GM21390 (cell line): ENCODE measurements at regions not wholly inside any gene's neighbourhood (a gene's known extent, or its start where the extent isn't known, plus 50 kb on each side); places are given as distances from the start of the nearest gene placed in this dataset.
"Not testable (repeated sequence)": the region's sequence is repeated elsewhere in the genome, so short reads cannot be mapped to it uniquely, and the experiment has no call there.

Experiments
- ATAC-seq: cut with Tn5 transposase; IDR thresholded peaks from one replicate; pipeline ENCODE4 v1.9.1; 2021; ENCODE audit not compliant: unreplicated experiment

- ATAC-seq = no peak
These were observed 52.7 kb upstream of the CRIM1 start for GRCh38 chr2:36302911-36303310.

DNA sequence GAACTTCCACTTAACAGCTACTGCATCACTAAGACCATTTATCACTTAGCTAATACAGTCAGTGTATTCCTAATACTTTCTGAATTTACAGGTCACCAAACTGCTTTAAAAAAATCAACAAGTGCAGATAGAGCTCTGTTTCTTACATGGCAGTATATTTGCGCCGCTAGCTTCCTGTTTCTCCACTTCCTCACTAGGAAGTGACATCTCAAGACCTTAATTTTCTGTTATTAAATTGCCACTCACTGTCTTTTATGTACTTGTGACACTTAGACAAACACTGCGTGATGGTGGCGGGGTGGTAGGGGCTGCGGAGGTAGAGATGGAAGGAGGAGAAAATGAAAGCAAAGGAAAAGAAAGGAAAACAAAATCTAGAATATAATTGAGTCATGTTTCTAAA, 53.7 kb upstream of the CRIM1 start:
- ATAC-seq = no peak

DNA sequence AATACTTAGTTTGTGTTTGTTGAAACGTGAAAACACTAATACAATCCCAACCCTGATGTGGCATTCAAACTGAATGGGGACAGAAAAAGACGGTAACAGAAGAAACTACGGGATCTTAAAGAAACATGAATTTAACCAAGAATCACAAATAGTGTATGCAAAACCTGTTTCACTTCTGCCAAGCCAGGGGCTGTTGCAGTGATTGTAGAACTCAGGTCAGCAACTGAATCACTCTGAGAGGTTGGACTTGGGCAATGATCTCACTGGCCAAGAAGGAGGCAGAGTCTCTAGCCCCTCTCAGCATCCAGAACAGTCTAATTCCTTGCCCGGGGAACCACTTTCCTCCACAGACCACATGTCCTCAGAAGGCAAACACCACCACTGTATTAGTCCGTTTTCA, 54.9 kb upstream of the CRIM1 start:
- ATAC-seq = peak; percentile 69

DNA sequence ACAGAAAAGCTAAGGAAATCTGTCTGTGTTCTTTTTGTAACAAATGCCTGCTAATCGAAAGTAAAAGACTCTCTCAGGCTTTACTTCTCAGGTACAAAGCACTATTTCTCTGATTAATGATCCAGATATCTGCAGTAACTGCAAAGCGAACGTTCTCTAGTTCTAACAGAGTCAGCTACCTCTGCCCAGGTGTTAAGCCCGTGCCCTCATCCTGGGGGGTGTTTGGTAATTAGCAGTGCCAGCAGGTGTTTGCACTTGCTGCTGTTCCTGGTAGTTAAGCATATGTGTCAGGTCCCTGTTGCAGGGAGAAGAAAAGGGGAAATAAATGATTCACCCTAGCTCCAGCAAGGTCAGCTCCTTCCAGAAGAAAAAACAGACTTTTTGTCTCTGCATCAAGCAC, 58.8 kb upstream of the CRIM1 start:
- ATAC-seq = no peak

- ATAC-seq = no peak
These were observed 61.3 kb upstream of the CRIM1 start for GRCh38 chr2:36294316-36294721.

DNA sequence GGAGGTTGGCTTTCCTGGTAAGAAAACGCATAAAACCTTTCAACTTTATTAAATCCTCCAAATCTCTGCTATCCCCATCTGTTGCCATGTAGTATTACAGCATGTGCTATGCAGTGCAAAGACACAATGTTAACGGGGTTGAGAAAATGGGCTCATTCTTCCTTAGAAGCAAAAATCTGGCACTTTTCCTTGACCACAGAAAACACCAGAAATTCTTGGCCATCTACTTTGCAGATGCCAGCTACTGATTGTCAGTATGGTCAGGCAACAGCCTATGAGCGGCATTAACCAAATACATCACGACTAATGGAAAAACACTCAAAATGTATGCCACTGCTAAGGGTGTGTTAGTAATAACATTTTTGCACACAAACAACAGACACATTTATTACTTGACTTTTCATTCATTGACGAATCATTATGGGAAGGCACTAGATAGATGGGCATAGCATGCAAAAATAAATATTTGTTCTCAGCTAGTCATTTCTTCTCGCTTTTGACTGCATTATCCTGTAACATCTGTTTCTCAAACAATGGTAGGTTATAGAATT, 65.2 kb upstream of the CRIM1 start:
- no peak for ATAC-seq

GRCh38 chr2:36289731-36290130, 65.8 kb upstream of the CRIM1 start:
- no peak for ATAC-seq

DNA sequence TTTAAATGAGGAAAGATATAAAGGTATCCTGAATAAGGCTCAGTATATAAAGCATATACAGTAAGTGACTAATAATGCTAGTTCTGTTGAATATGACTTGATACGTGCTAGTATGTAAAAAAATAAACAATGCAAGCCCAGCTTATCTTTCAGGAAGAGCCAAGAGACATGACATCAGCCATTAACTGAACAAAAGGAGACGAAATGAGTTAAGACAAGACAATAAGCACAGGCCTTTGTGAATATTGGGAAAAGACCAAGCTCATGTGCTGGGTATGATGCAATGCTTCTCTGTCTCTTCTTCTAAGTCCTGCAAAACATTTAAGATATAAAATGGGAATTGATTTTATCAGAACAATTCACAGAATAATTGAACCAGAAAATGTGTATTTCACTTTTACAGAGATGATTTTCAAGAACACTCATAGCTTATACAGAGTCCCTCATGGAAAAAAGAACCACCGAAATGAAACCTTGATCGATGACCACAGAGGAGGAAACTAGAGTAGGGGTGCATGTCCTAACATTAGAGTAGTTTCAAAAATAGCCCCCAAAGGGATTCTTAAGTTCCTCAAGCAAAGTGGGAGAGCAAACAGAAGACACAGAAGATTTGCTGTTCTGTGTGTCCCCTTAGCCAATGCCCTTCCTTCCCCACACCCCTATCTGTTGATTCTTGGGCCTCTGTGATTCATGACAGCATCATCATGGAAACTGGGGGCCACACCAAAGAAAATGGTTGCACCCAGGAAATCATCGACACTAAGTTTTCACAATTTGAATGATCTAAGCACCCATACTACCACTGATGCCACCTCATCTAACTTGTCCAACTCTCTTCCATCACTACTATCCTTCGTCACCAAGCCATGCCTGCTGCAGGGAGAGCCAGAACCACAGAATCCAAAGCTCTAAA, 68.0 kb upstream of the CRIM1 start:
- no peak for ATAC-seq

- not testable (repeated sequence) for ATAC-seq
These were observed 76.1 kb upstream of the CRIM1 start for GRCh38 chr2:36279506-36279905.

DNA sequence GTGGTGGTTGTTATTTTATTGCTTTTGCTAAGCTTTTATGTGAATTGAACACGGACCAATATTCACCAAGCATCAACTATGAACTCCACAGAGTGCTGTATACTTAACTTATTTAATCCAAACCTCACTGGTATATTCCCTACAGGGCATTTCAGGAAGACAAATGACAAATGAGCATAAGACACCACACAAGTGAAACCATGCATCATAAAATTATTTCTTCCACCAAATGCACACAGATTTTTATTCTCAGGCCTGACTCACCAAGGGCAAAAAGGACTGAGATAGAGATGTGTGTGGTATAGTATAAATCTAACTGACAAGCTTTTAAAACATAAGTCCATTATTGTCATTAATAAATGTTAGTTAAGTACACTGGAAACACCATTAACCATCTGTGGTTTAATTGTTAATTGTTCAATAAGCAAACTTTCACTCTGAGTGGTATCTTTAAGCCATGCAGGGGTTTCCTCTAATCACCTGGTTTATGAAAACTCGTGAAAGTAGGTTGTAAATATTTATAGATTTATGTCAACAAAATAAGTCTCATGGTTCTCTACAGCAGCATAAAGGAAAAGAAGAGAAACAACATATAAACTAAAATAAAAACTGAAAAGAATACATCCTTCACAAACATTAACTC, 77.6 kb upstream of the CRIM1 start:
- ATAC-seq = no peak

DNA sequence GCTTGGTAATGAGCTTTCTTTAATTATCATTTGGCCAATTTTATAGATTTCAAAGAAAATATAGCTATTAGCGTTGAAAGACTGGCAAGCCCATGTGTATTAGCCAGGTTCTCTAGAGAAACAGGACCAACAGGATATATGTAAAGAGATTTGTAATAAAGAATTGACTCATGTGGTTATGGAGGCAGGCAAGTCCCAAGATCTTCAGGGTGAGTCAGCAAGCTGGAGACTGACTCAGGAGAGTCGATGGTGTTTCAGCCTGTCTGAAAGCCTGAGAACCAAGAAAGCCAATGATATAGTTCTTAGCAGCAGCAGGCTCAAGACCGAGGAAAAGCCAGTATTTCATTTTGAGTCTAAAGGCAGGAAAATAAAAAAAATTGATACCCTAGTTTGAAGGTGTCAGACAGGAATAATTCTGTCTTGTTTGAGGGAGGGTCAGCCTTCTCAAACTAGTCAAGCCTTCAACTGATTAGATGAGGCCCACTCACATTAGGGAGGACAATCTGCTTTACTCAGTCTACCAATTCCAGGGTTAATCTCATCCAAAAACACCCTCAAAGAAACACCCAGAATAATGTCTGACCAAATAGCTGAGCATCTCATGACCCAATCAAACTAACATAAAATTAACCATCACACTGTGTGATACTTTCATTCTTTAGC, 78.3 kb upstream of the CRIM1 start:
- peak; percentile 46 for ATAC-seq

DNA sequence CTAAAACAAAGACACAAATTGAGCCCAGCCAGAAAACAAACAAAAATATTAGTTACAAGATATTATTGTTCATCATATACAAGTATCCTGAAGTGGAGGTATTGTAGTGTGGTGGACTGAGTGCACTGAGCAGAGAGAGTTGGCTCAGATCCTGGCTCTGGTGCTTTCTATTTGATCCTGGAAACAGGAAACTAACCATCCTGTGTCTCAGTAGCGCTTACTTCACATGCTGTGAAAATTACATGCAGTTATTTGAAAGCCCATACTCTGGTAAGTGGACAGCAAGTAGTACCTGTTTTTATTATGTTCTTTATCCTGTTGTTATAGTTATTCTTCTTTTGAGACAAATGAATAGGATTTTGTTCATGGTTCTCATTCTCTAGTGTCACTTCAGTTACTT, 84.3 kb upstream of the CRIM1 start:
- ATAC-seq = no peak

- ATAC-seq = no peak
These were observed 84.8 kb upstream of the CRIM1 start for GRCh38 chr2:36270758-36271157.

GRCh38 chr2:36267194-36267593, 88.4 kb upstream of the CRIM1 start:
- ATAC-seq = no peak

DNA sequence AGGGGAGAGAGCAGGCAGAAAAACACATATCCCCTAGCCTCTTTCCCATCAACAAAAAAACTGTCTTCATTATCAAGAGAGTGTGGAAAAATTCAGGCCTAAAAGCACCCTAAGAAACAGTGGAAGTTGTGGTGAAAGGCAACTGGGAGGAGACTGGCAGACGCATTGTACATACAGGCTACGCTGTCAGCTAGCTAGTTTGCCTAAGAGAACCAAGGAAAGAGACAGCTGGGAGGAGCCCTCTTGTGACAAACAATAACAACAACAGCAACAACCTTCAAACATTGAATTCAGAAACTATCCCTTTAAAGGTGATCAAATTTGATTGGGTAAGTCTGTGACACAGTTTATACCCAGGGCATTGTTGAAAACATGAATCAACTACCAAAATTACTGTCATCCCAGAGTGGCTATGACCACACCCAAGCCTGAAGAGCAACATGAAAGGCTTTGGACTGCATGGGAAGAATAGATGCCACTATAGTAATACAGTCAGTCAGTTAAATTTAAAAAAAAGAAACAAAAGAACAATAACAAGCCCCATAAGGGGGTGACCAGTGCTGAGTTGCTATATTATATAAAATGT, 88.9 kb upstream of the CRIM1 start:
- ATAC-seq = no peak

GRCh38 chr2:36262581-36262980, 93.0 kb upstream of the CRIM1 start:
- no peak for ATAC-seq

- no peak for ATAC-seq
These were observed 99.7 kb upstream of the CRIM1 start for GRCh38 chr2:36255863-36256262.

GRCh38 chr2:36253086-36253485, 102.5 kb upstream of the CRIM1 start:
- ATAC-seq = no peak

- peak; percentile 87 for ATAC-seq
These were observed 109.1 kb upstream of the CRIM1 start for GRCh38 chr2:36246320-36246990.

- no peak for ATAC-seq
These were observed 109.9 kb upstream of the CRIM1 start for GRCh38 chr2:36245651-36246050.

- no peak for ATAC-seq
These were observed 117.5 kb upstream of the CRIM1 start for GRCh38 chr2:36238106-36238505.
